HCT116 (cell line): ENCODE measurements at regions not wholly inside any gene's neighbourhood (a gene's known extent, or its start where the extent isn't known, plus 50 kb on each side); places are given as distances from the start of the nearest gene placed in this dataset.

Experiments
- ATAC-seq: fragments of 200-7000 bp; cut with Tn5 transposase; 2 replicates; pipeline ENCODE4 v1.9.1; 2020; ENCODE audit warnings: mild to moderate bottlenecking, moderate library complexity
- BruUV-seq: library from RNA; stranded (reverse); fragments of 400-500 nt; replicated peaks from 2 replicates; lab custom pipeline; 2021; lab: Mats Ljungman, UMichigan
- CTCF ChIA-PET: fragments of 300-600 bp; sonication (Branson Sonifier 250); formaldehyde crosslinking; loops from one replicate; lab custom pipeline; 2021; ENCODE audit warnings: antibody characterized with exemption; lab: Charles Lee
- POLR2A ChIA-PET: fragments of 300-600, 350-600 bp; sonication (Branson Sonifier 250); formaldehyde crosslinking; loops from one replicate; lab custom pipeline; 2021; ENCODE audit warnings: antibody characterized with exemption; lab: Charles Lee
- RAD21 ChIA-PET, 2 experiments: fragments of 300-600 bp; sonication (Branson Sonifier 250); formaldehyde crosslinking; loops; one replicate each; lab custom pipeline; 2023; ENCODE audit warnings: low total read pairs in 2 of 2; ENCODE audit not compliant: uncharacterized antibody in 2 of 2, unreplicated experiment in 2 of 2, low non-redundant PET in 1 of 2; lab: Charles Lee
- DNase-seq: peaks from one replicate; pipeline ENCODE4 v3.0.0-alpha.2; 2010; ENCODE audit warnings: low read depth, low spot score
- H2AFZ ChIP-seq: fragments of 200-600 bp; shearing (Covaris generic), sonication (generic); 2 replicates; pipeline ENCODE4 v1.6.1; 2017; ENCODE audit warnings: low read depth, mixed run types, mixed read lengths, antibody characterized with exemption, low read length; ENCODE audit not compliant: poor library complexity, severe bottlenecking
- H3K27ac ChIP-seq: 2 replicates; pipeline ENCODE4 v1.5.1; 2012; ENCODE audit warnings: low read depth, low read length
- H3K27me3 ChIP-seq: fragments of 200-600 bp; sonication (generic); 2 replicates; pipeline ENCODE4 v1.6.1; 2016; ENCODE audit warnings: mixed run types, low read length, mixed read lengths; ENCODE audit not compliant: insufficient read depth
- H3K36me3 ChIP-seq, 2 experiments: fragments of 200-500 bp in 1 of 2; fragments of 200-600 bp in 1 of 2; sonication (Bioruptor generic) in 1 of 2; sonication (generic) in 1 of 2; 2 replicates each; pipeline versions ENCODE4 v1.5.1 to v1.6.1; 2014 to 2016; ENCODE audit warnings: low read length in 2 of 2, inconsistent platforms in 1 of 2, mixed read lengths in 1 of 2, mixed run types in 1 of 2; ENCODE audit not compliant: insufficient read depth in 2 of 2, control insufficient read depth in 1 of 2
- H3K4me1 ChIP-seq, 2 experiments: fragments of 200-600 bp in 1 of 2; sonication (generic) in 1 of 2; 2 replicates each; pipeline versions ENCODE4 v1.5.1 to v1.6.1; 2012 to 2017; ENCODE audit warnings: low read length in 2 of 2, inconsistent platforms in 1 of 2, mild to moderate bottlenecking in 1 of 2, mixed read lengths in 1 of 2, mixed run types in 1 of 2, moderate library complexity in 1 of 2; ENCODE audit not compliant: insufficient read depth in 2 of 2, control insufficient read depth in 1 of 2
- H3K4me2 ChIP-seq: fragments of 200-600 bp; sonication (generic); 2 replicates; pipeline ENCODE4 v1.6.1; 2017; ENCODE audit warnings: mixed run types, low read length, mixed read lengths
- H3K4me3 ChIP-seq, 2 experiments: fragments of 200-600 bp in 1 of 2; sonication (generic) in 1 of 2; replicated peaks in 1 of 2; 2 replicates each; pipeline ENCODE4 v1.5.1; 2011 to 2016; ENCODE audit warnings: low read length in 2 of 2, control low read depth in 1 of 2, low read depth in 1 of 2, mild to moderate bottlenecking in 1 of 2, mixed read lengths in 1 of 2, mixed run types in 1 of 2
- H3K79me2 ChIP-seq: fragments of 200-600 bp; sonication (generic); 2 replicates; pipeline ENCODE4 v1.6.1; 2017; ENCODE audit warnings: mild to moderate bottlenecking, mixed run types, low read length, moderate library complexity, mixed read lengths; ENCODE audit not compliant: insufficient read depth
- H3K9ac ChIP-seq: fragments of 200-600 bp; sonication (generic); 2 replicates; pipeline ENCODE4 v1.6.1; 2016; ENCODE audit warnings: low read length, mixed read lengths
- H3K9me2 ChIP-seq: fragments of 200-600 bp; sonication (generic), shearing (Covaris generic); 2 replicates; pipeline ENCODE4 v1.6.1; 2017; ENCODE audit warnings: mixed run types, mild to moderate bottlenecking, moderate library complexity; ENCODE audit not compliant: insufficient read depth
- H3K9me3 ChIP-seq, 2 experiments: fragments of 200-500 bp in 1 of 2; fragments of 200-600 bp in 1 of 2; sonication (Bioruptor generic) in 1 of 2; sonication (generic) in 1 of 2; 2 replicates each; pipeline ENCODE4 v1.6.1; 2014 to 2017; ENCODE audit warnings: low read length in 2 of 2, mixed read lengths in 2 of 2, inconsistent platforms in 1 of 2, low read depth in 1 of 2, mild to moderate bottlenecking in 1 of 2, mixed run types in 1 of 2, moderate library complexity in 1 of 2; ENCODE audit not compliant: control insufficient read depth in 1 of 2, insufficient read depth in 1 of 2
- H4K20me1 ChIP-seq: fragments of 200-600 bp; sonication (generic), shearing (Covaris generic); 2 replicates; pipeline ENCODE4 v1.6.1; 2017; ENCODE audit warnings: mixed run types, mild to moderate bottlenecking, moderate library complexity; ENCODE audit not compliant: insufficient read depth
- CBX3 ChIP-seq: IDR thresholded peaks from 2 replicates; pipeline ENCODE4 v1.6.1; 2012; ENCODE audit warnings: low read depth
- CTCF ChIP-seq, 3 experiments: fragments of 200-600 bp in 1 of 3; sonication (generic) in 1 of 3; IDR thresholded peaks in 2 of 3; conservative IDR thresholded peaks in 1 of 3; 2 replicates each; pipeline ENCODE4 v1.5.1; 2012 to 2017; ENCODE audit warnings: low read depth in 2 of 3, low read length in 2 of 3, antibody characterized with exemption in 1 of 3, borderline replicate concordance in 1 of 3, control low read depth in 1 of 3, mild to moderate bottlenecking in 1 of 3, mixed read lengths in 1 of 3, mixed run types in 1 of 3, moderate library complexity in 1 of 3; ENCODE audit not compliant: insufficient read depth in 1 of 3
- ELF1 ChIP-seq: IDR thresholded peaks from 2 replicates; pipeline ENCODE4 v1.6.1; 2012; ENCODE audit warnings: low read depth, borderline replicate concordance
- FOSL1 ChIP-seq: IDR thresholded peaks from 2 replicates; pipeline ENCODE4 v1.6.1; 2012; ENCODE audit warnings: low read depth
- MAX ChIP-seq: IDR thresholded peaks from 2 replicates; pipeline ENCODE4 v1.6.1; 2012
- POLR2A ChIP-seq: IDR thresholded peaks from 2 replicates; pipeline ENCODE4 v1.7.0; 2011; ENCODE audit warnings: borderline replicate concordance; ENCODE audit not compliant: insufficient read depth, insufficient read length; ENCODE audit errors: extremely low read depth
- RAD21 ChIP-seq: IDR thresholded peaks from 2 replicates; pipeline ENCODE4 v1.6.1; 2012; ENCODE audit warnings: low read depth, mild to moderate bottlenecking
- REST ChIP-seq: IDR thresholded peaks from 2 replicates; pipeline ENCODE4 v1.6.1; 2012; ENCODE audit warnings: low read depth
- SRF ChIP-seq: IDR thresholded peaks from 2 replicates; pipeline ENCODE4 v1.6.1; 2012; ENCODE audit warnings: low read depth
- TCF7L2 ChIP-seq: IDR thresholded peaks from 2 replicates; pipeline ENCODE4 v1.7.0; 2011; ENCODE audit warnings: borderline replicate concordance, inconsistent platforms; ENCODE audit not compliant: insufficient read depth, insufficient read length; ENCODE audit errors: extremely low read depth
- intact Hi-C: fragments of 100-400 bp; cut with micrococcal nuclease; formaldehyde crosslinking; loops from 2 replicates; pipeline ENCODE4 v1.10.0; 2022

DNA sequence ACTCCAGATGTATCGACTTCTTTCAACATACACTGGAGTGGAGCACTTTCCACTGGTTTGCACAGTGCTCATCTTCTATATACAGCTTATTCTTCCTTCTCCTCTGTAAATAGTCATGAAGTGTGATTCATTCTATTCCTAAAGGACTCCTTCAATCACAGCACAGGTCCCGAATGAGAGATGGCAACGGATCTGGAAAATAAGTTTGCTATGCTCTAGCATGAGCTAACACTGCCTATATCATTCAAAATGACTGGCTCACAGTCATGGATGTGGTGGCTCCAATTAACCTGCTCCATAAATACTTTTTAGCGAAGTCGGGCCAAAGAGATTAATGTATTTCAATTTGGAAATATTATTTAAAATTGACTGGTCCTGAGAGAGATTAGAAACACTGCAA is 272.1 kb upstream of the CDH6 start:
- H3K9me2 ChIP-seq: no peaks in the 10 kb centered on the region
- no TSS peak for BruUV-seq
- H3K79me2 ChIP-seq: no peaks in the 10 kb centered on the region
- no peaks in the 10 kb centered on the region for H3K27me3 ChIP-seq
- POLR2A ChIA-PET: no interaction called here
- CTCF ChIA-PET: no interaction called here
- no peaks in the 10 kb centered on the region for H3K36me3 ChIP-seq
- no peak overlapping the region for H3K4me2 ChIP-seq
- H3K9me3 ChIP-seq: peaks cover 6 to 16% of the 10 kb centered on the region in 2 experiments; a peak in 2 of 4 replicates
- no peak overlapping the region for H3K4me3 ChIP-seq
- RAD21 ChIA-PET: no interaction called here
- intact Hi-C loops: no loop called here
- H3K27ac ChIP-seq: no peak overlapping the region
- TF ChIP-seq ELF1: no peak
- TF ChIP-seq CTCF (IDR thresholded peaks at IDR 0.05 in 2 of 3, conservative IDR thresholded peaks at IDR 0.05 in 1 of 3; ENCODE audit: borderline replicate concordance in 1 of 3, insufficient read depth in 1 of 3, low read depth in 2 of 3, low read length in 2 of 3): no peak
- no peak for TF ChIP-seq RAD21
- no peak for TF ChIP-seq REST
- TF ChIP-seq CBX3: no peak
- TF ChIP-seq MAX: no peak
- TF ChIP-seq SRF: no peak
- TF ChIP-seq TCF7L2: no peak
- no peak for TF ChIP-seq POLR2A
- TF ChIP-seq FOSL1: no peak
- H3K4me1 ChIP-seq: no peaks in the 10 kb centered on the region
- H4K20me1 ChIP-seq: no peaks in the 10 kb centered on the region
- no peak overlapping the region for H2AFZ ChIP-seq
- no peak for ATAC-seq
- no peak overlapping the region for H3K9ac ChIP-seq
- DNase-seq: no peak
